ENCODE measurements at regions not wholly inside any gene's neighbourhood (a gene's known extent, or its start where the extent isn't known, plus 50 kb on each side); places are given as distances from the start of the nearest gene placed in this dataset.

- TF ChIP-seq, protein P1, sequence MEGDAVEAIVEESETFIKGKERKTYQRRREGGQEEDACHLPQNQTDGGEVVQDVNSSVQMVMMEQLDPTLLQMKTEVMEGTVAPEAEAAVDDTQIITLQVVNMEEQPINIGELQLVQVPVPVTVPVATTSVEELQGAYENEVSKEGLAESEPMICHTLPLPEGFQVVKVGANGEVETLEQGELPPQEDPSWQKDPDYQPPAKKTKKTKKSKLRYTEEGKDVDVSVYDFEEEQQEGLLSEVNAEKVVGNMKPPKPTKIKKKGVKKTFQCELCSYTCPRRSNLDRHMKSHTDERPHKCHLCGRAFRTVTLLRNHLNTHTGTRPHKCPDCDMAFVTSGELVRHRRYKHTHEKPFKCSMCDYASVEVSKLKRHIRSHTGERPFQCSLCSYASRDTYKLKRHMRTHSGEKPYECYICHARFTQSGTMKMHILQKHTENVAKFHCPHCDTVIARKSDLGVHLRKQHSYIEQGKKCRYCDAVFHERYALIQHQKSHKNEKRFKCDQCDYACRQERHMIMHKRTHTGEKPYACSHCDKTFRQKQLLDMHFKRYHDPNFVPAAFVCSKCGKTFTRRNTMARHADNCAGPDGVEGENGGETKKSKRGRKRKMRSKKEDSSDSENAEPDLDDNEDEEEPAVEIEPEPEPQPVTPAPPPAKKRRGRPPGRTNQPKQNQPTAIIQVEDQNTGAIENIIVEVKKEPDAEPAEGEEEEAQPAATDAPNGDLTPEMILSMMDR (IDR thresholded peaks at IDR 0.05; ENCODE audit: low read depth, low read length, poor library complexity, severe bottlenecking), result no peak
- TF ChIP-seq EZH2phosphoT487 (IDR thresholded peaks at IDR 0.05; ENCODE audit: borderline replicate concordance, low read length), result no peak
Measured at GRCh38 chr2:129129087-129129486, 810.4 kb upstream of the HS6ST1 start.

Data from DOHH2 (cell line).